ENCODE measurements at regions not wholly inside any gene's neighbourhood (a gene's known extent, or its start where the extent isn't known, plus 50 kb on each side); places are given as distances from the start of the nearest gene placed in this dataset.

DNA sequence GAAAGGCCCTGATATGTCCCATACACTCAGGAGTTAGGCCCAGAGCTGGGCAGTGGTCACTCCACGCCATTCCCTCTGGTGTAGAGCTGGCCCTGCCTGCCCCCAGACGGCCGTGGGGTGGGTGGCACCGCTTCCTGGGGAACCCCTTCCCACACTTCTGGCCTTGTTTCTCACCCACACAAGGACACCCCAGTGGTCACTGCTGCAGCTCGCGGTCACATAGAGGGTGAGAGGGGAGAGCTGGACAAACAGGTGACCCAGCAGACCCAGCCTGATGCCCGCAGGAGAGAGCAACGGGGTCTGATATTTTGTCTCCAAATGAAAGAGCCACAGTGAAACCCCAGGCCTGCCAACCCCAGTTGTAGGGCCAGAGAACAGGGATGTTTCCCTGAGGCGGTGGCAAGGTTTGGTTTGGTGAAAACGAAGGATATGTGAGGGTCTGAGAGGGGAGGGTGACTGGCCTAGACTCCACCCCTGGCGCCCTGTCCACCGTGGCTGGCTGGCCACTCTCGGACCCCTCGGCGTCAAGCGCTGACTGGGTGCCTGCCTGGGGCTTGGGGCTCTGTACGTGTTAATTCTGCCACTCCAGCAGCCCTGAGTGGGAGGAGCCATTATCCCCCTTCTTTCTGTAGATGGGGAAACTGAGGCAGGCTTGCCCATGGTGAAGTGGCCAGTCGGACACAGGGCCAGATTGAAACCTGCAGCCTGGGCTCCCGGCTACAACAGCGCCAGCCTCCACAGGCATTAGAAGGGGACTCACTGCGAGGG lies 71.0 kb upstream of the PPARA start:
- no peak for DNase-seq

DNA sequence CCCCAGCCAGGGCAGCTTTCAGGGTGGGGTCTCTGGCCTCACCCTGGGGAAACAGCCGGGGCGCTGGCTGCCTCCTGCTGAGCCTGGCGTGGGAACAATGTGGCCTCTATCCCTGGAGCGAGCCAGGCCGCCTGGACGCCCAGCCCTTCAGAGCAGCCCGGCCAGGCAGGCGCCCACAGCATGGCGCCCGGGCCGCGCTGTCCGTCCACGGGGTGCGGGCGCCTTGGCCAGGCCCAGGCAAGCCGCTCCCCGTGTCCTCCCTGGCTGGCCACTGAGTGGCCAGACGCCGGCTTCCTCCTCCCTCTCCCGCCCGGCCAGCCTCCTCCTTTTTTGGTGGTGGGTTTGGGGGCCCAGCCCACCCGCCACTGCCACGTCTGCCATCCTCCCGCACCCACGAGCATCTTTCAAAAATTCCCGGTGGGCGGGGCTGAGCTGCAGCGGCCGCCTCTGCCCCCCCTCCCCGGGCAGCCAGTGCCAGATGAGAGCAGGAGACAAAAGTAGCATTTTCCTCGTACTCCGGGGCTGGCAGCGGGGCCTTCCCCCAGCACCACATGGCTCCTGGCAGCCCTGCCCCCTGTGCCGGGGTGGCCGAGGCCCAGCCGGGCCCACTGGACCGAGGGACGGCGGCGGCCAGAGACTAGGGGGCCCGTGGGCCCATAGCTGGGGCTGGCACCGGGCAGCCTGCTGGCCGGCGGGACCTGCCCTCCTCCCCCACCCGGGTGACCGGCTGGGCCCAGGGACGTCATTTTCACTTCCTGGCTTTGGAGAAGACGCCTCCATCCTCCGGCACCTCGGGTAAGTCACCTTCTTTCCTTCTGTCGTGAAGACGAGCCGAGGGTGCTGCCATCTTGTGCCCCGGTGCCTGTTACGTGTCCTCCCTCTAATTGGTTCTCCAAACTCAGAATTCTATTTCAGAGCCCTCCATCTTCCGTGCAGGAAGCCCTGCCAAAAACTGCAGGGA lies 70.2 kb upstream of the PPARA start:
- DNase-seq, result no peak

DNA sequence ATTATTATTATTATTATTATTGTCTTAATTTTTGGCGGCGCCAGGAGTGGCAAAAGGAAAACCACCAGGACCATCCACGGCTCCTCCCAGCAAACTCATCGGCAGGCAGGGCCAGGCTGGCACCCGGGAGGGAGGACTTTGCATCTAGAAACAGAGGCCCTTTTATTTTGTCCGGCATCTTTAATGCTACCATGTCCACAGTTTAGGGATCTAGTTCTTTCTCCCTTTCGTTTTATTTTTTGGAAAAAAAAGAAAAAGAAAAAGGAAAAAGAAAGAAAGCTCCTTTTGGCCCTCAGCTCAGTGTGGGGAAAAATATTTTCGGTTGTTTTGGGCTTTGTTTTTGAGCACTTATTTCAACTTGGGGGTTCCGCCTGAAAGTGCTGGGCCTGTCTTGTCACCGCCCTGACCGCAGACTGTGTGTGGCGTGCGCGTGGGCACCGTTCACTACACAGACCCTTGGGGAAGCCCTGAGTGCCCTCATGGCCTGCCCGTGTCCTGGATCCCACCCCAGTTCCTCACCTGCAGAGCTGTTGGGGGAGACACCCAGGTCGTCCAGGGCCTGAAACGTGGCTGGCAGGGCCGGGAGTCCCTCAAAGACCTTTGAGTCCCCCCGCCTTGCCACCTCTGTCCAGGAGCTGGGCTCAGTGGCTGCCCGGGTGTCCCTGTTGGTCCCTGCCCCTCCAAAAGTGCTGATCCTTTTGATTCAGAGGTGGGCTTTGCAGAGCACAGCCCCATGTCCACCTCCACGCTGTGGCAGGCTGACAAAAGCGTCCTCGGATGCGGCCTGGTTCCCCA lies 69.1 kb upstream of the PPARA start:
- DNase-seq, result no peak

DNA sequence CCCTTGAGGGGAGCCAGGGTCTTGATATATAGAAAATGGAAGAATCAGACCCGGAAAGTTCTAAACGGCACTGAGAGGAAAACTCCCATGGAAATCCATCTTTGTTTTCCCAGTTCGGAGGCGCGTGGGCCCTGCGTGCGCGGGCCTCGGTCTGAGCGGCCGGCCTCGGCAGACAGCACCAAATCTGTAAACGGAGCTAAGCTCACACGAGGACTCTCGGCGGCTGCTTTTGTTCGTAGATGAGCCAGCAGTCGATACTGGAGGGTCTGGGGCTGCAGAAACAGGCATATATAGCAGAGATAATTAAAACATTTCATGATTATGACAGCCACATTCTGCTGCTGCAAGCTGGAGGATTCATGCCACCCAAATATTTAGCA lies 68.5 kb upstream of the PPARA start:
- no peak for DNase-seq

DNA sequence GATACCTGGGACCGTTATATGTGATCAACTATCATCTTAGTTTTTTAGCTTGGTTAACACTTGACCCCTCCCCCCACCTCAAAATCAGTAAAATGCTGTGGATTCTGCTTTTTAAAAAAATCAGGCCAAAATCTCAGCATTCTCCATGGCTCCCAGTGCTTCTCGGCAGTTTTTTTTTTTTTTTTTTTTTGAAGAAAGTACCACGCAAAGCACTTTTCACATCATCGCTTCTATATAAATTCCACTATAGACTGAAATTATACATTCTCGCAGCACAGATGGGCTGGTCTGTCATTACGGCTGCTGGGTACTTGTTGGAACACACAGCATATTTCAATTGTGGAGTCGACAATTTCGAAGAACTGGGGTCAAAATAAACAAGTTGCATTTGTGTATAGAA lies 67.7 kb upstream of the PPARA start:
- no peak for DNase-seq

DNA sequence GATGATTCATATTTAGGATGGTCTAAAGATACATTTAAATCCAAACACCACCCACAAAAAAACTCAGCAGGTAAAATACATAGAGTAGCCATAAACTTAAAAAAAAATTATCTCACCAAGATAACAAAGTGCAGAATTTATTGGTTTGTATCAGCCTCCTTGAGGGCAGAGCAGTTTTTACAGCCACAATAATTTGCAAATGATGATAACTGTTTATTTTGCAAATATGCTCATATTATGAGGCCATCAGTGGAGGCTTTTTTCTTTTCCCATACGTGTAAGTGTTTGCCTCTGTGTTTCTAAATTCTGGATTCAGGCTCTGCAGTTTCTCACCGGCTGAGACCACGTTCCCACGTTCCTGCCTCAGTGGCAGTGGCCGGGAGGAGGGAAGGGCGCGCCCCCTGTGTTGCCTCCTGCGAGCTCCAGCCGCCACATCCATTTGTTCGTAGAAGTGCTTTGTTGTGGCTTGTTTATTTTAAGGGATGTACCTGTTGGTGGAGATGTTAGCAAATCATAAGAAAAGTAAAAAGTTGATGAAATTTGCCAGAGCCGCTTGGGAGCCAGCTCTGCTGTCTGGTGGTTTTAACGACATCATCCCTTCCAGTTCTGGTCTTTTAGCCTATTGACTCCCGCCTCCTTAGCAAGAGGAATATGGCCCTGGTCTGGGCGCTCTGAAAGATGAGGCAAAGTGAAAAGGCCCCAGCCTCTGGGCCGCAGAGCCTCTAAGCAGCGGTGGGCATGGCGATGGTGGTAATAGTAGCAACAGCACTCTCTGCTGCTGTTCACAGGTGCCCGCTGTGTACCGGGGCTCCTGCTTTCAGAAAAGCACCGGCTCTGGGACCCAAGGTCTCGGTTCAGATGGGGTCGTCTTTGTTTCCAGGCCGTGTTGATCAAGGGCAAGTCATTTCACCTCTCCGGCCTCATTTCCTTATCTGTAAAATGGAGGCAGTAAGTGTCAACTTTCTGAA lies 66.7 kb upstream of the PPARA start:
- no peak for DNase-seq

DNA sequence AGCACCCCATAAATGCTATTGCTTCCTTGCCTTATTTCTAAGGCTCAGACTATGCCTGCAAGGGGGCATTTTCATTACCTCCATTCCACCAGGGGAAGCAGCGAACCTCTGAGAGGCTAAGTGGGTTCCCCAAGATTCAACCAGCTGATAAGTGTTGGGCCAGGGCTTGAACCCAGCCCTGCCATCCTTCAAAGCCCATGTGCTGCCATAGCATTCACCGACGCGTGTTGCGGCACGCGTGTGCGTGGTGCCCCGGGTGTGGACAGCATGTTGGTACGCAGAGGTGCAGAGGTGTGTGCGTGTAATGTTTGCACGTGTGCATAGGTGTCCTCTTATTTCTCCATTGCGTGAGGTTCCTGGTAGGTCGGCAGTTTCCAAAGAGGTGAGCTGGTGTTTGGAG lies 66.0 kb upstream of the PPARA start:
- no peak for DNase-seq

DNA sequence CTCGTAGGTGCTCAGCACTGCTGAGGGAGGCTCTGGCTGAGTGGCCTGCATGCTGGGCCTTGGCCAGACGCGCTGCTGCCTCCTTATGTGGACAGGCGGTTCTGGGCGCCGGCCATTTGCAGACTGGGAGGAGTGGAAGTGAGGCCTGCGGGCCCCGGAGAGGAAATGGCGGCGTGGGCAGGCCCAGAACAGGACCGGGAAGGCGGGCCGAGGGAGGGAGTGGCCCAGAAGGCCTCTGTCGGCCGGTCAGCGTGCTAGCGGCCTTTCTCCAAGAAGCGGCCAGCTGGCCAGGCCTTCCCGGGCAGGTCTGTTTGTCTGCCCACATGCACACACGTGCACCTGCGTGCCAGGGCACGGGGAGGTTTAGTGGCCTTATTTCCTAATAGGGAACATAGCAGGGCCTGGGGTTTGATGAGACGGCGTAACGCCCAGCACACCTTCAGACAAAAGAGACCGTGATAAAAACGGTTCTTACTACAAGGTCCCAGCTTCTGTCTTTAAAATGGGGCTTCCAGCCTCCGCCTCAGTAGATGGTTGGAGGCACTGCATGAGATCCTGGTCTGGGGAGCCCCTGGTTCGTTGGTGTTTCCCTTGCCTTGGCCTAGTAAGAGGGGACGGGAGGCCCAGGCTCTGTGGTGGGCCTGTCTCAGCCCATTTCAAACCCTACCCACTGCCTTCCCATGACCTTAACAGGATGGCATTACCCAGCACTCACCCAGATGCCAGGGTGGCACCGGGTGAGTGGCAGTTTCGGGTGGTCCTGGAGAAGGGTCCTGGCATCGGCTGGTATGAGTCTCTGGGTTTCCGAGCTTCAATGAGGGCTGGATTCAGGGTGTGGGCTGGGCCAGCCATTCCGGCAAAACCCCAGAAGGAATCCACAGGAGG lies 65.1 kb upstream of the PPARA start:
- DNase-seq, result no peak

DNA sequence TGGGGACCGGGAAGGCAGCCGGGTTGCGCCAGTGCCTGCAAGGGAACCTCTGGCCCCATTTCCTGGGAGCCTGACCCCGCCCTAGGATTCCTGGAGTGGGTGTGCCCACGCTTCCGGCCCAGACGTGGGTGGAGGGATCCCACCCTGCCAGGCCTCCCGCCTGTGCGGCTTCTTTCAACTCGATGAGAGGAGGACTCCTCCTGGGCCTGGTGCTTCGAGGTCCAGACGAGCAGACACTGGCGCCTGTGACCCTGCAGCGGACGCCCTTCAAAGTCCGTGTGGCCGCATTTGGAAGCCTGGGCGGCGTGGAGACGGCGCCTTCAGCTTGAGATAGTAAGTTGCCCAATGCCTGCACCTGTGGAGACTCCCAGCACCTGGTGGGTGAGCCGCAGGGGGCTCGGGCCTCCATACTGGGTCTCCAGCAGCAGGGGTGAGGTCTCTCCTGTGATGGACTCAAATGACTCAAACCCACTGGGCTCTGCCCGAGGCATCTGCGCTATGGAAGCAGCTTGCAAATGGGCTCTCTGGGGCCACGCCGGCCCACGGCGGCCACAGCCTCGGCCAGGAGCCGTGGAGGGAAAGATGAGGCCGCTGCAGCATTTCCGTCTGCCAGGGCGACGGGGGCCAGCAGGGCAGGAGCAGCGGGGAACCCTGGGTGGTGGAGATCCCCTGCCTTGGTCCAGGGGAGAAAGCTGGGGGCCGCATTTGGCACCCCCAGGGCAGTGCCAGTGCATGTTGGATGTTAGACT lies 64.3 kb upstream of the PPARA start:
- DNase-seq, result no peak

DNA sequence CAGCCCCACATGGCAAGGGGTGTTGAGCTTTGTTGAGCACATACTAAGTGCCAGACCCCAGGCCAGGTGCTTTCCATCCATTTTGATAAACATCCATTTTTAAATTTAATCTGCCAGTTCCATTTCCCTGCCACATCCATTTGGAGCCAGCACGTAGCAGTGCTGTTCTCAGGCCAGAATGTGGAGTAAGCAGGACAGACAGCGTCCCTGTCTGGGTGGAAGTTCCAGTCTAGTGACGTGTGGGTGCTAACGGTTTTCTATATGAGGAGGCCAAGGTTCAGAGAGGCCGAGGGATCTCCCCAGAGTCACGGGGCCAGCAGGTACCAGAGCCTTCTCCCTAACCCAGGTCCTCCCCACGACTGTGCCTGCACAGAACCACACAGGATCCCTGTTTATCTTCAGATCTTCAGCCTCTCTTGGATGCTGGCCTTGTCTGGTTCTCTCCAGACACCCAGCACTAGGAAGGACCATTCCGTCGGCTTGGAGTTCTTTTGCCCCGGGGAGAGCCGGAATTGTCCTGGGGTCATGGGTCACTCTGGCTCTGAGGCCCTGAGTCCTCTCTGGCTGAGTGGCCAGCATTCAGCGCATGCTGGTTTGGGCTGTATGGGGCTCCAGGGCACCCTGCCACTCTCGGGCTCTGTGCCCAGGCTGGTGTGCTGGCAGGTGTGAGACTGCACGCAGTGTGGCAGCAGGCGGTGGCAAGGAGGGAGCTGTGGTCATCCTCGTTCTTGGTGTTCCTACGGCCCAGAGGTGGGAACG lies 63.6 kb upstream of the PPARA start:
- DNase-seq, result no peak

DNA sequence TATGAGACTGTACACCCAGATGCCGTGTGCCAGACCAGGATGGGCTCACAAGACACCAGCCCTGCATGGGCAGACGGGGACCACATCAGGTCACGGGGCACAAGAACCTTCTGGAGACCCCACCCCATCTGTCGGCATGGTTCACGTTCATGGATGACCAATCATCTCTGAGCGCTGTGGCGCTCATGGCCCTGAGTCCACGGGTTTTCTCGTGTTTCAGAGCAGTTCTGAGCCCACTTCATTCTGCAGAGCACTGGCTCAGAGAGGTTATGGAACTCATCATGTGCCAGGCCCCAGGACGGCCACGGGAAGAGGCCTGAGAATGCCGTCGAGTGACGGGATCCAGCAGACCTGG lies 63.0 kb upstream of the PPARA start:
- no peak for DNase-seq

DNA sequence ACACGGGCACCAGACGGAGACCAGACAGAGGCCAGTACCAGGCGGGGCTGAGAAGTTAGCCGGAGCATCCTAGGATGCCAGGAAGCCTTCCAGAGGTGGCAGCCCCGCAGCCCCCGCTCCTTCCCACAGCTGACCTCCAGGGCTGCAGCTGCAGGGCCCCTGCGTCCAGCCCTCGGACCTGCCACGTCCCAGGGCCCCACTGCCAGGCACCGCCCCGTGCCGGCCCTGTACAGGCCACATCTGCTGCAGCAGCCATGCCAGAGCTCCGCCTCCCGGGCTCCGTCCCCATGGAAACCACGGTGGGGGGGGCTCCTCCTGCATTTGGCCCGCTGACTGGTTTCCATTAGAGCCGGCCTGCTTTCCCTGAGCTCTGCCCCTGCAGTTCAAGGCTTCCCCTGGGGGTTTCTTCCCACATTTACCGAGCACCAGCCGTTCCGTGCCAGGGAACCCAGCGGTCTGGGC lies 62.5 kb upstream of the PPARA start:
- DNase-seq, result peak in 1 of 2 donors; percentile 27

DNA sequence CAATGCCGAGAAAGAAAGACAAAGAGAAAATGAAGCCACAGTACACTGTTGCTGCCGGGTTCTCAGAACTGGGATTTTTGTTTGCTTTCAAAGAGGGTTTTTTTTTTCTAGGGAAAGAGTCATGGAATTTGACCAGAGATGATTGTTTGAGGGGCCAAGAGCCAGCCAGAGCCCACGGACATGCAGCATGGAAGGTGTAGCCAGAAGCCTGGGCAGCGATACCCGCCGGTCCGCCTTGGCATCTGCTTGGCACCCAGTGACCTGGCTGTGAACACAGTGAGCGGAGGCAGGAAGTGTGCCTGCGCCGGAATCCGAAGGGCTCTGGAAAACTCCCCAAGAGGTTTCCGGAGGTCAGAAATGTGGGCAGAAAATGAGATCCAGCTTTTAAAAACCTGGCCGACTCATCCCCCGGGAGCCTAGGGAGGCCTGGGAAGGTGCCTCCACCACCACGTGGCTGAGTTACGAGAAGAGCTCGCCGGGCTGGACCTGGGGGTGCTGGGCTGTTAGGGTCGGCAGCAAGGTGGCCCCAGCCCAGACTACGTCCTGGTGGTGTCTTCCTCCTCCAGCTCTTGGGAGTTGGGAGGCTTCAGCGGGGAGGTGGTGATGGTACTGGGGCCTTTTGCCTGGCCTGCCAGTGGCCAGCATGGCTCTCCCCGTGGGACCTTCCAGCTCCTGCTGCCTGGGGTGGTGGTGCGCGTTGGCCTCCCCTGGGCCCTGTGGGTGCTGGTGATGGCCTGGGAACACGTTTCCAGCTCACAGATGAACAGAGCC lies 61.6 kb upstream of the PPARA start:
- DNase-seq, result no peak

DNA sequence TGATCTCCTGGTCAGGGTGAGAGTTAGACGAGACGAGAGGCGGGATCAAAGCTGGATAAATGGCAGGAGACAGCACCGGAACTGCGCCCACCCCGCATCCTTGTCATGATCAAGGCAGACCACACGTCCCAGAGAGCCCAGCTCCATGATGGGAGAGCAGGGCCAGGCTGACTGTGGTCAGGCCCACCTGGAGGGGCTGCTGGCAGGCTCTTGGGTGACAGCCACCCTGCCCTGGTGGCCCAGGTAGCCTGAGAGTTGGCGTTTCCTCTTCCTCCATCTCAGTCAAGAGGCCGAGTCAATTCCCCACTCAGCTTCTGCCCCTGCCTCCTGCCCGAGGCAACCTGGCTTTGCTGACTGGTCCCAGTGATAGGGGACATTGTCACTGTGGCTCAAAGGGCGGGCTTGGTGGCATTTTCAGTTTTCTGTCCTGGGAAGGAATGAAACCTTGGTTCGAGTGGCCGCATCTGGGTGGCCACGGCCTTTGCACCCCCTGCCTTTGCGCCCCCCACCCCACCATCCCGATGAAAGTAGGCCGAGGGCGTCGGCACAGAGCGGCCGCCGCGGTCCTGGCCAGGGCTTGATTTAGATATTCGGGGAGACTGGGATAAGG lies 60.8 kb upstream of the PPARA start:
- DNase-seq, result no peak

DNA sequence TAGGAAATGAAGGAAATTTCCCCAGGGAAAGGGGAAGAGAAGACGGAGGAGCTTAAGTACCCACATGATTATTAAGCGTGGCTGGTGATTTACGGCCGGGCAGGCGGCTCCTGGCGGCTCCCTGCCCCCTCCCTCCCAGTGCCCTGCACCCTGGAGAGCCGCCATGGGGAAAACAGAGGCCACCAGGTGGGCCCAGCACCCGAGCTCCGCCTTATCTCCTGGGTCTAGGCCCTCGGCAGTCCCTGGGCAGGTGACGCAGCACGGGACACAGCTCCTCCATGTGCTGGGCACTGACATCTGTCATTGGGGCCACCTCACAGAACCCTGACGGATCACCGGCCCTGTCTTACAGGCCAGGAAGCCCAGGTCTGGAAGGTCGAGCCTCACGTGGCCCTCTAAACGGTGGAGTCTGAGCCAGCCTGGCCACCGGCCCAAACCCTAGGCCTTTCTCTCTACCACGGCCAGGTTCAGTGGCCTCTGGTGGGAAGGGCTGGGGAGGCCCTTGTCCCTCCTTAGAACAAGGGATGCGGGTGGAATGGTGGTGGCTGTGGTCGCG lies 60.2 kb upstream of the PPARA start:
- no peak for DNase-seq

DNA sequence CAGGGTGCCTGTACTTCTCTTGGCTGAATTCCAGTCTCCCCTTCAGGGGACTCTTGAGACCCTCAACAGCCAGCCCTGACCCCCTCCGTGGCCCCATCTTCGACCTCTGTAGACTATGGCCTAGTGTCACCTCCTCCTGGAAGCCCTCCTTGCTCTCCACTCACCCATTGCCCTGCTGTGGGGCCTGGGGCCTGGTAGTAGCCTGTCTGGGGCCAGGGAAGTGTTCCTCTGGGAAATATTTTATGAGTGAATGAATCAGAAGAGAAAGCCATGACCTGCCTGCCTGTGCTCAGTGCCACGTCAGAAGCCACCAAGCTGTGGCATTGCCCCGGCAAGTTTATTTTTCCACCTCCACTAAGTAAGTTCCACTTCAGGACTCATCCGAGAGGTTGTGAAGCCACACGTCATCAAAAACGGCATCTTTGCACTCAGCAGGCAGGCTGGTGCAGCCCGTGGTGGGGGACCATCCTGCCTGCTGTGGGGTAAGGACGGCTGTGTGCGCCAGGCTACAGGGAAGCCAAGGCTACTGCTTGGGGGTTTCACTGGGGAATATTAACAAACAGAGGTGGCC lies 59.6 kb upstream of the PPARA start:
- no peak for DNase-seq

DNA sequence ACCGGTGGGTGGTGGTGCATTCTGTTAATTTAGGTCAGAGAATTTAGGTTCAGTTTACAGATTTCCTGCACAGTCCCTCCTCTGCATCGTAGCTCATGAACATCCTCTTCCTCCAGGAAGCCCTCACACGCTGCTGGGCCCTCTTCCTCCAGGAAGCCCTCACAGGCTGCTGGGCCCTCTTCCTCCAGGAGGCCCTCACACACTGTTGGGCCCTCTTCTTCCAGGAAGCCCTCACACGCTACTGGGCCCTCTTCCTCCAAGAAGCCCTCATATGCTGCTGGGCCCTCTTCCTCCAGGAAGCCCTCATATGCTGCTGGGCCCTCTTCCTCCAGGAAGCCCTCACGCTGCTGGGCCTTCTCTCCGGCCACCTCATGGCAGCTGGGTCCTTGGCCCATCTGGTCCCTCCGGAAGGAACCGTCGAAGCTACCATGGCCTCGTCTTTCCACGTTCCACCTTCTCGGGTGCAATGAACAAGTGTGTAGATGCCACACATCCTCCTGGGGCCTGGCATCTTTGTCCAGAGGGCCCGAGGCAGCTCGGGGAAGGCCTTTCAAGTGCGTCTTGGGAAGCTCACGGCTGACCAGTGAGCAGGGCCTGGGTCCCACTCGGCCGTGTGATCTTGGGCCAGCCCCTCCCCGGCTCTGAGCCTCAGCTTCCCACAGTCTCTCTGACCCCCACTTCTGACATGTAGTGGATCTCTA lies 58.9 kb upstream of the PPARA start:
- no peak for DNase-seq
